ENCODE measurements at regions not wholly inside any gene's neighbourhood (a gene's known extent, or its start where the extent isn't known, plus 50 kb on each side); places are given as distances from the start of the nearest gene placed in this dataset.

DNA sequence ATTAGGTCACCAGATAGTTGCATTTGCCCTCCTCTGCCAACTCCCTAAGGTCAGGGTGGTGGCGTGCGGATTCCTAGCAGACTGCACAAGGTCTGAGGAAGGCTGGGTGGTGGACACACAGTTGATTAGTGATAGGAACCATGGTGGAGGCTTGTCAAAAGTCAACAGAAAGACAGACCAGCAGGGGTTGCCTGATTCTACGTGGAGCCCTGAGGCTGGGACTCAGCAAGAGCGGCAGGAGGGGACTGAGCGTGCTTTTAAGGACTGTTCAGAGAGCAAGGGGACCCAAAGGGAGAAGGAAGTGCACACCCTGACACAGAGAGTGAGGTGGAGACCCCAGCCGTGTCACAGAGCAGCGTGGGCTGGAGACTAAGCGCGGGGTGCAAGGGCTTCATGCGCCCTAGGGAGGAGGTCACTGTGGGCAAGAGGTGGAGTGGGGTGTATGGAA is 513.2 kb downstream of the RNF144A start:
- WGBS, 2 experiments (ENCODE audit: low coverage in 1 of 2, low lambda C conversion rate in 2 of 2, missing lambda C conversion rate in 2 of 2): 89 to 93% methylated on average over 10 of the region's 10 CpGs

DNA sequence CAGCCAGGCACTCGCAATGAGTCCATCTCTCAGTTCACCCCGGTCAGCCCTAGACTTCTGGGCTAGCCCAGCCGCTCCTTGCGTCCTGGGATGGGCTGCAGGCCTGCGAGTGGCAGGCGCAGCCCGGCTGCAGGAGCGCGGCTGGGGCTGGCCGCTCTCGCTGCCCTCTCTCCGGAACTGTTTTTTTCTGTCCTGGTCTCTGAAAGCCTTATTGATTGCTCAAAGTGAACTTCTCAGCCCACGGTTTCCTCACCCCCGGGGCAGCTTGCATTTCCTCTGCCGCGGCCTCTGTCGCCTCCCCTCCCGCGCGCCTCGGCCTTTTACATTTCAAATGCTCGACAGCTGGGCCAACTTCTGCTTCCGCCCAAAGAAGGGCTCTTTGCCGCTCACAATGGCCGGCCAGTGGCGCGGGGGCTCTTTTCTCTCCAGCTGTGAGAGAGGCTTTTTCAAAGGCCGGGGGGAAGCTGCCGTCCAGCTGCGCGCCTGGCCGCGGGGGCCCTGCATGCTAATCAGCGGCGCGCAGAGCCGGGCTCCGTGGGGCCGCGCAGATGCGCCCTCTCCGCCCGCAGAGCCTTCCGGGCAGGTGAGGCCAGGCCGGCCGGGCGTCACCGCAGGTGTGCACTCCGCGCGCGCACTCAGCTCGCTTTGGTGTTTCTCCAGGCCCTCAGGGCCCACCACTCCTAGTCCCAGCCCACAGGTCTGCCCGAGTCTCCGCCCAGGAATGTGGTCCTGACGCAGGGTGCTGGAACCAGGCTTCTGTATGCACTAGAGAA is 513.8 kb downstream of the RNF144A start:
- no peaks in the 10 kb centered on the region for H3K9me3 ChIP-seq (ENCODE audit: low read depth)
- no peaks in the 10 kb centered on the region for H3F3A ChIP-seq (ENCODE audit: insufficient read depth)
- no peak for TF ChIP-seq EZH2phosphoT487 (IDR thresholded peaks at IDR 0.05; ENCODE audit: insufficient read depth, low read depth)
- TF ChIP-seq EZH2 (IDR thresholded peaks at IDR 0.05; ENCODE audit: insufficient read depth, poor library complexity, severe bottlenecking): no peak
- no peak overlapping the region for H2AFZ ChIP-seq
- no peaks in the 10 kb centered on the region for H3K9me2 ChIP-seq (ENCODE audit: insufficient read depth)
- H4K20me1 ChIP-seq (ENCODE audit: insufficient read depth): no peaks in the 10 kb centered on the region
- 55 to 60% methylated on average over 48 to 56 of the region's 56 CpGs for WGBS, 2 experiments (ENCODE audit: low coverage in 1 of 2, low lambda C conversion rate in 2 of 2, missing lambda C conversion rate in 2 of 2)
- no peak overlapping the region for H3K4me3 ChIP-seq
- no peaks in the 10 kb centered on the region for H3K27me3 ChIP-seq (replicated peaks; ENCODE audit: insufficient read depth)
- no peak overlapping the region for H3K4me2 ChIP-seq (ENCODE audit: unreplicated experiment)
- no peaks in the 10 kb centered on the region for H3K79me2 ChIP-seq (ENCODE audit: insufficient read depth)
- in situ Hi-C loops (cut with MboI): no loop called here
- DNase-seq: no peak
- no peak overlapping the region for H3K27ac ChIP-seq
- peaks cover 9% of the 10 kb centered on the region for H3K4me1 ChIP-seq (ENCODE audit: insufficient read depth)
- no peaks in the 10 kb centered on the region for H3K36me3 ChIP-seq (ENCODE audit: low read depth)
- H3K9ac ChIP-seq: no peak overlapping the region

More for the DNA sequence above, 513.2 kb downstream of the RNF144A start:
- Histone ChIP-seq H3K4me1 (ENCODE audit: insufficient read depth) (peaks cover 9% of the 10 kb centered on the region), H3K4me2 (ENCODE audit: unreplicated experiment) (no peak overlapping the region), H3K27me3 (replicated peaks; ENCODE audit: insufficient read depth) (no peaks in the 10 kb centered on the region), H2AFZ (no peak overlapping the region), H3K79me2 (ENCODE audit: insufficient read depth) (no peaks in the 10 kb centered on the region), H3K36me3 (ENCODE audit: low read depth) (no peaks in the 10 kb centered on the region), H3K9me2 (ENCODE audit: insufficient read depth) (no peaks in the 10 kb centered on the region), H3K9me3 (ENCODE audit: low read depth) (no peaks in the 10 kb centered on the region), H3F3A (ENCODE audit: insufficient read depth) (no peaks in the 10 kb centered on the region), H3K4me3 (no peak overlapping the region), H3K9ac (no peak overlapping the region), H4K20me1 (ENCODE audit: insufficient read depth) (no peaks in the 10 kb centered on the region), H3K27ac (no peak overlapping the region)
- TF ChIP-seq EZH2 (IDR thresholded peaks at IDR 0.05; ENCODE audit: insufficient read depth, poor library complexity, severe bottlenecking) (no peak), EZH2phosphoT487 (IDR thresholded peaks at IDR 0.05; ENCODE audit: insufficient read depth, low read depth) (no peak)
- DNase-seq: no peak
- in situ Hi-C loops (cut with MboI): no loop called here

GRCh38 chr2:7432436-7432835 is 515.2 kb downstream of the RNF144A start:
- H3K9ac ChIP-seq: no peak overlapping the region
- no peak for DNase-seq
- H3K27me3 ChIP-seq (replicated peaks; ENCODE audit: insufficient read depth): no peaks in the 10 kb centered on the region
- peaks cover 6% of the 10 kb centered on the region for H3K4me1 ChIP-seq (ENCODE audit: insufficient read depth)
- no peak overlapping the region for H3K4me2 ChIP-seq (ENCODE audit: unreplicated experiment)
- no peaks in the 10 kb centered on the region for H4K20me1 ChIP-seq (ENCODE audit: insufficient read depth)
- no peaks in the 10 kb centered on the region for H3K36me3 ChIP-seq (ENCODE audit: low read depth)
- no peak overlapping the region for H3K4me3 ChIP-seq
- H3K27ac ChIP-seq: no peak overlapping the region
- H3K9me2 ChIP-seq (ENCODE audit: insufficient read depth): no peaks in the 10 kb centered on the region
- H3F3A ChIP-seq (ENCODE audit: insufficient read depth): no peaks in the 10 kb centered on the region
- in situ Hi-C loops (cut with MboI): no loop called here
- no peaks in the 10 kb centered on the region for H3K9me3 ChIP-seq (ENCODE audit: low read depth)
- no peak overlapping the region for H2AFZ ChIP-seq
- 85 to 92% methylated on average over 4 of the region's 4 CpGs for WGBS, 2 experiments (ENCODE audit: low coverage in 1 of 2, low lambda C conversion rate in 2 of 2, missing lambda C conversion rate in 2 of 2)
- no peaks in the 10 kb centered on the region for H3K79me2 ChIP-seq (ENCODE audit: insufficient read depth)
- TF ChIP-seq EZH2 (IDR thresholded peaks at IDR 0.05; ENCODE audit: insufficient read depth, poor library complexity, severe bottlenecking) (no peak), EZH2phosphoT487 (IDR thresholded peaks at IDR 0.05; ENCODE audit: insufficient read depth, low read depth) (no peak)

DNA sequence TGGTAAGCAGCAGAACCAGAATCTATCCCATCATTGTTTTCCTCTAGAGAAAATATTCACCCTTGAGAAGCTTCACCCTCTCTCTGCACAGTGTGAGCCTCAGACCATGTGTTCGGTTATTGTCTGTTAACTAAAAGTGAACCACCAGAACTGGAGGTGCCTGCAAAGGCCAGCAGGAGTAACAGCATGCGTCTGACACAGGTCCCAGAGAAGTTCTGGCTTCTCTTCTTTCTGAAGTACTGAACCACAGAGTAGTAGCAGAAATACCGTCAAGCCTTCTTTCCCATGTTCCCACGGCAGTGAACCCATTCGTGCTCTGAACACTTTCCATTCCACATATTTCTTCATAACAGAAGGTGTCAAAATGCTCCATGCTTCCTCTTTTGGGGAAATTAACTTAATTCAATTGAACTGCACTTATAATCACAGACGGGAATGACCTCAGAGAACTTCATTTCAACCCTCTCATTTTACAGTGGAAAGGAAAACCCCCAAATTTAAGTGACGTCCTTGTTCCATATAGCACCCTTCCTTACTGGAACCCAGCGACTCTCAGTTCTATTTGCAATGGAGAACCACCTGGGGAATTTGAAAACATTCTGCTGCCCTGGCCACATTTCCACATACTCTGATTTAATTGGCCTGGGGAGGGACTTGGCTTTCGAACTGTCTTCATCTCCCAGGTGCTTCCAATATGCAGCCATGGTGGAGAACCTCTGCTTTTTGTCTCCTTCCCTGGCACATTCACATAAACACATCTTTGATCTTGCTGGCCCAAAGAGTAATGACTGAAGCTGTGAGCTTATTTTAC is 519.1 kb downstream of the RNF144A start:
- no peaks in the 10 kb centered on the region for H3F3A ChIP-seq (ENCODE audit: insufficient read depth)
- H3K9ac ChIP-seq: no peak overlapping the region
- H3K4me2 ChIP-seq (ENCODE audit: unreplicated experiment): no peak overlapping the region
- H3K9me2 ChIP-seq (ENCODE audit: insufficient read depth): no peaks in the 10 kb centered on the region
- H3K9me3 ChIP-seq (ENCODE audit: low read depth): no peaks in the 10 kb centered on the region
- 65% methylated on average over 9 of the region's 9 CpGs for WGBS, 2 experiments (ENCODE audit: low coverage in 1 of 2, low lambda C conversion rate in 2 of 2, missing lambda C conversion rate in 2 of 2)
- TF ChIP-seq EZH2phosphoT487 (IDR thresholded peaks at IDR 0.05; ENCODE audit: insufficient read depth, low read depth): no peak
- no peak for TF ChIP-seq EZH2 (IDR thresholded peaks at IDR 0.05; ENCODE audit: insufficient read depth, poor library complexity, severe bottlenecking)
- H3K27ac ChIP-seq: no peak overlapping the region
- no peaks in the 10 kb centered on the region for H3K27me3 ChIP-seq (replicated peaks; ENCODE audit: insufficient read depth)
- in situ Hi-C loops (cut with MboI): no loop called here
- H3K36me3 ChIP-seq (ENCODE audit: low read depth): no peaks in the 10 kb centered on the region
- no peaks in the 10 kb centered on the region for H3K79me2 ChIP-seq (ENCODE audit: insufficient read depth)
- no peak for DNase-seq
- H3K4me1 ChIP-seq (ENCODE audit: insufficient read depth): no peaks in the 10 kb centered on the region; the same call in 1 of the 2 replicates
- no peaks in the 10 kb centered on the region for H4K20me1 ChIP-seq (ENCODE audit: insufficient read depth)
- no peak overlapping the region for H3K4me3 ChIP-seq
- H2AFZ ChIP-seq: no peak overlapping the region

Data from GM23248 (cell line).